Stromal cell of bone marrow (primary cell): ENCODE measurements at regions not wholly inside any gene's neighbourhood (a gene's known extent, or its start where the extent isn't known, plus 50 kb on each side); places are given as distances from the start of the nearest gene placed in this dataset.
"Not testable (repeated sequence)": the region's sequence is repeated elsewhere in the genome, so short reads cannot be mapped to it uniquely, and the experiment has no call there.

ENCODE experiments used
- DNase-seq: peaks from one replicate; pipeline ENCODE4 v3.0.0-alpha.2; 2012; ENCODE audit warnings: low read depth

DNA sequence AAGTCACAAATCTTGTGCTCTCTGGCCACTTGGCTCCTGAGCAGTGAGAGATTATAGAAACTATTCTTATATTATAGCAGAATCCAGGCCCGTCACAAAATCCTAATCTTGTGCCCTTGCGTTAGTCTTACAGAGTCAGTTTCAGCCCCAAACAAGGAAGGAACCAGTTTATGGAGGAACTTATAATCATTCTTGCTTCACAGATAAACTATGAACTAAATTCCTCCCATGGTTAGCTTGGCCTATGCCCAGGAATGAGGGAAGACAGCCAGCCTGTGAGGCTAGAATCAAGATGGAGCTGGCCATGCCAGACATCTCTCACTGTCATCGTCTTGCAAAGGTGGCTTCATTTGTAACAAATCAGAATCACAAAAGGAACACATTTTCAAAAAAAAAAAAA lies 199.7 kb upstream of the PITRM1 start:
- DNase-seq, result peak; percentile 38

DNA sequence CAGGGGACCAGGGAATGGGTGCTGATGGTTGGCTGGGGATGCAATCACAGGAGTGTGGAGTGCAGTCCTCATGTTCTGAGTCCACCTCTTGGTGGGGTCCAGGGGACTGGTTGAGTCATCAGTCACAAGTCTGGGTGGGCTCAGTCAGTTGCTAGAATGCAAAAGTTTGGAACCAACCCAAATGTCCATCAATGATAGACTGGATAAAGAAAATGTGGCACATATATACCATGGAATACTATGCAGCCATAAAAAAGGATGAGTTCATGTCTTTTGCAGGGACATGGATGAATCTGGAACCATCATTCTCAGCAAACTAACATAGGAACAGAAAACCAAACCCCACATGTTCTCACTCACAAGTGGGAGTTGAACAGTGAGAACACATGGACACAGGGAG lies 199.0 kb upstream of the PITRM1 start:
- not testable (repeated sequence) for DNase-seq

DNA sequence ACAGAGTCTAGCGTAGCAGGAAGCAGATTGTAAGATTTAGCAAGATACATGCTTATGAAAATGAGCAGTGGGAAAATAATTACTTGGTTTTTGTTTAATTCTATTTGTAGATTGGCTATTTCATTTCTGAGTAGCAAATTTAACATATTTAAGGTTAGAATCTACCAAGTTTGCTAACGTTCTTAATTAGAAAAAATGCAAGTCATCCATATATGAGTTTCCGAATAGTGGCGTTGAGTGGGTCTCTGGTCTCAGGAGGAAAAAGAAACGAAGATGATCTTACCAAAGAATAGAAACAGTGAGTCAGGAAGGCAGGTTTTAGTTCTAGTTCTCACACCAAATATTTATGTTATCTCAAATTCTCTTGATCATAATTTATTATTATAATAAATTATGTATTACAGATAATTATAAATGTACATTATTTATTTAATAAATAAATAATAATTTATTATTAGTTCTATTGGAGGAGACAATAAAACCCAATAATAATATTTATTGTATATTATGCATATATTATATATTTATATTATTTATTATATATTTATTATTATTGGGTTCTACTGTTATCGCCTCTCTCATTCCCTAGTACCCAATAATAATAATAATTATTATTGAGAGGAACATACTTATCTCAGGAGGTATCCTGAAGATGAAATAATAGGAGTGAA lies 194.3 kb upstream of the PITRM1 start:
- no peak for DNase-seq

DNA sequence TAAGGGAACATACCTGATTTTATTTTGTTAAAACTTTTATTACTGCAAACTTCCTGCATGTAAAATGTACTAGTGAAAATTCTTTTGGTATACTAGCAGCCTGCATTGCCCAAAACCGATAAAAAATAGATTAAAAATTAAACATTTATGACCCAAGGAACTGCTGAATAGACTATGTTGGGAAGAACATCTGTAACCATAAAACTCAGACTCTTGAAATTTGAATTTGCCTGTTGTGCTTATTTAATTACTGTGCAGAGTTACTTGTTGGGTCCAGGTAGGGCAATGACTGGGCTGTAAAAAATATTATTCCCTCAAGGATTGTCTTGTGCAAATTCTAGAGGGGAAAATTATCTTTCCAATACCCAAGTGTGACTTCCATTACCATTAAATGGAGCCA lies 193.5 kb upstream of the PITRM1 start:
- no peak for DNase-seq

DNA sequence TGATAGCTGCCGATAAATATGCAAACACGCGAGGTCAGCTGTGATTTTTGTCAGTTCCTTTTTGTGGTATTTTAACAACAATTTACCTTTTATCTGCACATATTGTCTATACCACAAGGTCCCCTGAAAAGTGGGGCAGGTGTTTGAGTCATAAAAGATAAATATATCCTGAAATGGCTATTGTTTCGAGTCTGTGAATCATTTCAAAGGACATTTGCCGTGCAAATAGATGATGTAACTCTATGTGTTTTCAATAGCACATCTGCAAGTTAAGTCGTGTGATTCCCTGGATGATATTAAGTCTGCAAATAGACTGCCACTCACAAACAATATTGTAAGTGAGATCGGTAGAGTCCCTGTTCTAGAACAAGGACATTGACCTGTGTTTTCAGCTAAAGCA lies 193.0 kb upstream of the PITRM1 start:
- no peak for DNase-seq

DNA sequence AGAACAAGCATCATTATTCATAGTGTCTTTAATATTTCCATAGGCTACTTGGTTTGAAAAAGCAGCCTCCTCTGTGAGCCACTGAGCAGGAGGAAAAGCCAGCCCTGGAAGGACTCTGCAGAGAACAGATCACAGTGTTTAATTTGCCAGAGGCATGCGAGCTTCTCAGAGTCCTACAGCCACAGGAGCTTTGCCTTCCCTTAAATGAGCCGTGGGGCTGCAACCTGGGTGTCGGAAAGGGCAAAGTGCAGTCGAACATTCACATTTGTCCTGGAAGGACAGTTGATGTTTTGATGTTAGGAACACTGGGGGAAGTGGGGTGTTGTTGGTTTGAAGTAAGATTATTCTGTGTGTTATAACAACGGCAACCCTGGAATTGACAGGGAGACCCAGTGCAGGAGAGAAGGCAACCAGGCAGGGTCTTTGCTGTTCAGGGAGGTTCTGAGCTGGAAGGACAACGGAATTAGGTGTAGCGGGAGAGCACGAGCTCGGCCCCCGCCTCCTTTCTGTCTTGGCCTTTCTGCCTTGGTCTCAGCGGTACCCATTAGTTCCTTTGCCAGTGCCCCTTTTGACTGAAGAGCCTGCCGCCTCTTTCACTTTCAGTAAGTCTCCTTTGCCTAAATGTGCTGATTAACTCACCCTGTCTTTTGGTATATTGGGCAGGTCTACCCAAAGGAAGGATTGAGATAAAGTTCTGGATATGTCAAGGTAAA lies 192.3 kb upstream of the PITRM1 start:
- no peak for DNase-seq

DNA sequence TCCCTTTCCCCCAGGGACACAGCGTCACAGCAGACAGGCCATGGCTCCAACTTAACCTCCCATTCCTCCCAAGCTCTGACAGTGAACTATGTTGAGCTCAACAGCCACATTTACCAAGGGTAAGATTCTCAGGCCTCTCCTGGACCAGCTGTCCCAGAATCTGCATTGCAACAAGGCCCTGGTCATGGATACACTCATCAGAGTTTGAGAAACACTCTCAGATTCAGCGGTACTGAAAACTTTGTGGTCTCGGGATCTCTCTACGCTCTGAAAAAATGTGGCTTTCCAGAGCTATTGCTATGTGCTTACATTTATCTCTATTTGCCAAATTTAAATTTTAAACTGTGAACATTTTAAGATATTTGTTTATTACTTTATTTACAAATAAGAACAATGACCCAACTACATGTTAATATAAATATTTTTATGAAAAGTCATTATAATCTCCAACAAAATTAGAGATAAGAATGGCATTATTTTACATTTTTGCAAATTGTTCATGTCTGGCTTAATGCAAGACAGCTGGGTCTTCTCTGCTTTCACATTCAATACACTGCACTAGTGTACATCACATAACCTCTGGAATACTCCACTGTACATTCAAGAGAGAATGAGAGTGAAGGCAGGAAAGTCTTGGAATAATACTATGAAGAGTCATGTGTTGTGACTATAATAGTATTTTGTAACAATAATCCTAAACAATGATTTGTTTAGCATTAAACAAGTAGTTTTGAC lies 190.9 kb upstream of the PITRM1 start:
- no peak for DNase-seq

DNA sequence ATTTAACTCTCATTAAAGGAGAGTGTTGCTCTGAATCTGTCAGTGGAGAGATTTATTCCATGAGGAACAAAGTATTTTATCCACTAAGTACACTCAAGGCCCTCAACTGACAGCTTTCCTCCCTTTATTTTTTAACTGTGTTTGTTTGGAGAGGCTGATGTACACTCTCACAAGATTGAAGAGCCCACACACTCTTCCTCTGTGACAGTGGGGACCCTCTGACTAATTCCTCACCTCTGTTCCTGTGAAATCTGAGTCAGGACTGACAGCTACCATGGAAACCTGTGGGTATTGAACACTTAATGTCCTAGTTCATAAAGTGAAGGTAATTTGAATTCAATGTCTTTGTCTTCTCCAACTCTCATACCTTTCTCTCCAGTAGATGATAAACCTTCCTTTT lies 189.8 kb upstream of the PITRM1 start:
- DNase-seq, result no peak

DNA sequence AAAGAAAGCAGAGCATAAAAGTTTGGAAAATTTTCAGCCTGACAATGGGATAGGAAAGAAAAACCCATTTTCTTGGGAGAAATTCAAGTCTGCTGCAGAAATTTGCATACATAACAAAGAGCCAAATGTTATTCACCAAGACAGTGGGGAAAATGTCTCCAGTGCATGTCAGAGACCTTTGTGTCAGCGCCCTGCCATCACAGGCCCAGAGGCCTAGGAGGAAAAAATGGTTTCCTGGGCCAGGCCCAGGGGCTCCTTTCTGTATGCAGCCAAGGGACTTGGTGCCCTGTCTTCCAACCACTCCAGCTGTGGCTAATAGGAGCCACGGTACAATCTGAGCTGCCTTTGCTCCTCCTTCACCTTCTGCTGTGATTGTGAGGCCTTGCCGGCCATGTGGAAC lies 189.1 kb upstream of the PITRM1 start:
- no peak for DNase-seq

DNA sequence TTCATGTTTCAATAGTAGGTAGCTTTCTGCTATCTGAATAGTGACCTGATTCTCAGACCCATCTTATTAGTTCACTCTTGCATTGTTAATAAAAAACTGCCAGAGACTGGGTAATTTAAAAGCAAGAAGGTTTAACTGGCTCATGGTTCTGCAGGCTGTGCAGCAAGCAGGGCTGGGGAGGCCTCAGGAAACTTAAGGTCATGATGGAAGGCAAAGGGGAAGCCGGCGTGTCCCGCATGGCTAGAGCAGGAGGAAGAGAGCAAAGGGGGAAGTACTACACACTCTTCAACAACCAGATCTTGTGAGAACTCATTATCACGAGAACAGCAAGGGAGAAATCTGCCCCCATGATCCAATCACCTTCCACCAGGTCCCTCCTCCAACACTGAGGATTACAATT lies 185.2 kb upstream of the PITRM1 start:
- DNase-seq, result no peak

DNA sequence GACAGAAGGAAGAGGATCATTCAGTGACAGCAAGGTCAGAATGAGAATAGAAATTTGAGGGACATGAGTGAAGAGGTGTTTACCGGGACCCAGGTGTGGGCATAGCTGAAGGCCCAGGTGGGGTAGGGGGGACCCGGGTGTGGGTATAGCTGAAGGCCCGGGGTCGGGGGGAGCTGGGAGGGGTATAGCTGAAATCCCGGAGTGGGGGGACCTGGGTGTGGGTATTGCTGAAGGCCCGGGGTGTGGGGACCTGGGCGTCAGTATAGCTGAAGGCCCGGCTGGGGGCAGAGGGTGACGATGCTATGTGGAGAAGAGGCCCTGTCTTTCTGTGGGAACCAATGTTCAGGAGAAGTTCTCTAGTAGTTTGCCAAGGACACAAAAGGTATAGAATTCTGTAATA lies 183.0 kb upstream of the PITRM1 start:
- DNase-seq, result no peak

DNA sequence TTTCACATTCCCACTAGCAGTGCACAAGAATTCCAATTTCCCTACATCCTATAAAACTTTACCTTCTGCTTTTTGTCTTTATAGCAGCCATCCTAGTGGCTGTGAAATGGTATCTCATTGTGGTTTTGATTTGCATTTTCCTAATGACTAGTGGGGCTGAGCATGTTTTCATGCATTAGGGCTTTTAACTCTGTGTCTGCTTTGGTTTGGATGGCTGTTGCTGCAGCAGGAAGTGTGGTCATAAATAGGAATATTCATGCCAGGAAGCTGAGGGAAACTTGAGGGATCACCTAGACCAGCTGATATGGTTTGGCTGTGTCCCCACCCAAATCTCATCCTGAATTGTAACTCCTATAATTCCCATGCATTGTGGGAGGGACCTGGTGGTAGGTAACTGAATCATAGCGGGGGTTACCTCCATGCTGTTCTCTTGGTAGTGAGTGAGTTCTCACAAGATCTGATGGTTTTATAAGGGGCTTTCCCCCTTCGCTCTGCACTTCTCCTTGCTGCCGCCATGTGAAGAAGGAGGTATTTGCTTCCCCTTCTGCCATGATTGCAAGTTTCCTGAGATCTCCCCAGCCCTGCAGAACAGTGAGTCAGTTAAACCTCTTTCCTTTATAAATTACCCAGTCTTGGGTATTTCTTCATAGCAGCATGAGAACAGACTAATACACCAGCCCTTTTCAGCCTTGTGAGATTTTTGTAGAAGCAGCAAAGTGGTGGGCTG lies 181.8 kb upstream of the PITRM1 start:
- no peak for DNase-seq

DNA sequence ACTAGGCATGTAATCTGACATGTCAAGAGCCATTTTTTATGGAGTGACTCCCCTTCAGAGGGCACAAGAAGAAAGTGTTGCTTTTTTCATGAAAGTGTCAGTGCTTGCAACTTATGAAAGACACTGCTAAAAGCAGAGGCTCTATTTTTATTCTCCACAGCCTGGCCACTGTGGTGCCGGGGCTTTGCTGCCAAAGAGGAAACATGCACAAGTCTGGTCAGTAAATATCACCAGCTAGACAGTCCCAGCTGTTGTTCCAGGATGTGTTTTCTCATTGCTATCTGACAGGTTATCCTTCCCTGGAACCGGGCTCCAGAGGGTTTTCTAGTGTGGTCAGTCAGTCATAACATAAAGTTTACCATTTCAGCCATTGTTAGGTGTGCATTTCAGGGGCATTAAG lies 180.7 kb upstream of the PITRM1 start:
- DNase-seq, result no peak

DNA sequence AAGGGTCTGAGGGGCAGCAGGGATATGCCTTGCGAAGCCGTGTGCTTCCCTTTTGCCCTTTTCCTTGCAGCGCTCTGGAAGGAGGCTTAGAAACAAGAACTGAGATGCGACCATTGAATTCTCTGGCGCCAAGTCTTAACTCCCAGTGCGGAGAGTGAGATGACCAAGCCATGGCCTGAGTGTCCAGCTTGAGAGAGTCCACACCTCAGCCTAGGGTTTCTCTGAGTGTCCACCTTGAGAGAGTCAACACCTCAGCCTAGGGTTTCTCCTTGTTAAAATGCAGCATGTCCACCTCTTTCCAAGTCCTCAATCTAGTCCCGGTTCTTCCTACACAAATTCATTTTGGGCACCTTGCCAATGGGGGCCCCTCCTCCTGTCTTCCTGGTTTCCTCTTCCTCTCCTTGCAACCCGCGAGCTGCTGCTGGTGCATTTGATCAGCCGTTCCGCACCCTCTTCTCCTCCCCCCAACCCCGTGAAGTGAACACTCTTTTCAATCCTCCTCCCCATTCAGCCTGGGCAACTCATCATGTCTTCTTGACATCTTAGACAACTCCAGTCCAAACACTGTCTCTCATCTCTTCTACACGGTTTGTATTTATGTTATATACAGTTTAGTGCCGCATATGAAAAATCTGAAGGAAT lies 178.2 kb upstream of the PITRM1 start:
- DNase-seq, result no peak

DNA sequence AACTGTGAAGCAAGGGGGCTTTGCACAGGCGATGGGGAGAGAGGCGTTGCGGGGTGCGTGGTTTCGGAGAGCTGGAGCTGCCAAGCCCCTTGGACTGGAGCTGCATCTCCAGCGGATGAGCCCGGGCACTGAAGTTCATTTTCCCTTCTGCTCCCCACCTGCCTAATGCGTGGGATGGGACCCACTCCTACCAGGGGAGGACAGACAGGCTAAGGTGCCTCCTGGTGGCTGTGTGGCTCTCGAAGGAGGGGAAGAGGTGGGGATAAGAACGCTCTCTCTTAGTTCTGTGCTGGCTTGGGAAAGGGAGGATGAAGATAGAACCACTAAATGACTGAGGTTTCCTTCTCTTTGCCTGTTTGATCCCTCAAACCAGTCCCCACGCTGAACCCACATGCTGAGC lies 177.6 kb upstream of the PITRM1 start:
- no peak for DNase-seq

DNA sequence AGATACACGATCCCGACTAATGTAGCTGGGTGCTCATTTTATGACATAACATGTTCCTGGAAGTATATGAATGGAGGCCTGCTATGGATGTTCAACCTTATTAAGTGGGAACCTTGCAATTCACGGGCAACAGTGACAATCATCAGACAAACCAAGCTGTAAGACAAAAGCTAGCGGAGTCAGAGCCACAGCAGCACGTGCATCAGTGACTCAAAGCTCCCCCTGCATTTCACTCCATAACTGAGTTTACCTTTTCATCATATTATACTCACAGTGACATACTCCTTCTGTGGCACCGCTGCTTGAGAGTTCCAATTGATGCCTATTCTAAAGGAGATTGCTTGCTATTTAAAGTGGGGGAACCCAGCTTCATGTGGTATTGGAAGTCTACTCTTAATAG lies 176.0 kb upstream of the PITRM1 start:
- no peak for DNase-seq

DNA sequence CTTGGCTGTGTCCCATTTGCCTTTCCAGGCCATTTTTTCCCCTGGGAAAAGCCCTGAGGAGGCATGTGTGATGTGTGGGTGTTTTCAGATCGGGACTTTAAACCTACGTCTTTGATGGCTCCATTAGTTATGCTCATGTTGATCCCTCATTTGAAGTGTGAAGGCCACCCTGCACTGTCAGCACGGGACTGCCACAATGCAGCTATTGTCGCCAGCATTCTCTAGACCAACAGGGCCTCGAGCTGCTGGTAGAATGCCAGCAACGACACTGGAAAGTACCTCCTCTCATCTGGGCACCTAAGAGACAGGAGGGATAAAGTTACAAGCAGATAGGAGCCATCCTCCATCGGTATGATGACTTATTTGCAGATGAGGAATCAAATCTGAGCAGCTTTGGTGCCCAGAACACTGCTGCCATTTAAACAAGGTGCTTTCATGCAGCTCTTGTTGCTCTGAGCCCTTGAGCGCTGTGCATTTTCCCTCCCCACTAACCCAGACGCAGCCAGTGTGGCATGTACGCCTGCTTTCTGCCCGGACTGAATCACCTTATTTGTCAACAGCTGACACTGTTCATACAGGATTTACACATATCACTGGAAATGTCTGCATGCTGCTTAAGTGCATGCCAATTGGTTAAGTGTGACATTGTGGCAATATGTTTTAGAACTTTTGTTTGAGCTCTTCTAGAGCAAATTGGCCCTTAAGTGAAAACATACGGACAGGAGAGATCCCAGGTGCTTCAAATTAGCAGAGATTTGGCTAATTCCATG lies 175.0 kb upstream of the PITRM1 start:
- no peak for DNase-seq

DNA sequence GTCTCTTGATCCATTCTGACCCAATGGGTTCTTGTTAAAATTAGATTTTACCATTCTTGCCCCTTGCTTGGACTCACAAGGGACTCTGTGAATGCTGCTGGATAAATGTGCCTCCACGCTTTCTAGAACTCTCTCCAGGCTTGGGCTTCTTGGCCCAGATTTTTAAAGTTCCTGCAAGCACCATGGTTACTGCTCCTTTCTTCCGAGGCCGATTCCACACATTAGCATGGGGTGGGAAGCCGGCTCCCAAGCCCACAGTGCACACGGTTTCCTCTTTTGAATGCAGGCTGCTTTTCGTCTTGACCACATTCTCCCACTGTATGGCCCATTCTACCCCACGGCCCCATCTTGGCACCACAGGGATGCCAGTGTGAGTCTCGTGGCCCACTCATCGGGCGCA lies 174.3 kb upstream of the PITRM1 start:
- no peak for DNase-seq

DNA sequence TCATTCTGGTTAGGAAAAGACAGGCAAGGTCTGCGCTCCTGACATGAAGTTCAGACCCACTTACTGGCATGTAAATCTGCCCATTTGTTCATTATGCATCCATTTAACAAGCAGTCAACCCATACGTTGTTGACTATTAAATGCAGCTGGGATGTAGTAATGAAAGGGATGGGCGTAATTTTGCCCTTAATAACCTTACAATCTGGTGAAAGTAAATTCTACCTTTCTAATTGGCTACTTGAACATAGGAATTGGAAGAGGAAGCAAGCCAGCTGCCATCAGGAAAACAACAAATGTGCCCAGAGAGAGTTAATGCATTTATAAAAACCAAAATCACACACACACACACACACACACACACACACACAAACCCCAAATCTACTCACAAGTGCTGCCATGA lies 170.2 kb upstream of the PITRM1 start:
- DNase-seq, result no peak

DNA sequence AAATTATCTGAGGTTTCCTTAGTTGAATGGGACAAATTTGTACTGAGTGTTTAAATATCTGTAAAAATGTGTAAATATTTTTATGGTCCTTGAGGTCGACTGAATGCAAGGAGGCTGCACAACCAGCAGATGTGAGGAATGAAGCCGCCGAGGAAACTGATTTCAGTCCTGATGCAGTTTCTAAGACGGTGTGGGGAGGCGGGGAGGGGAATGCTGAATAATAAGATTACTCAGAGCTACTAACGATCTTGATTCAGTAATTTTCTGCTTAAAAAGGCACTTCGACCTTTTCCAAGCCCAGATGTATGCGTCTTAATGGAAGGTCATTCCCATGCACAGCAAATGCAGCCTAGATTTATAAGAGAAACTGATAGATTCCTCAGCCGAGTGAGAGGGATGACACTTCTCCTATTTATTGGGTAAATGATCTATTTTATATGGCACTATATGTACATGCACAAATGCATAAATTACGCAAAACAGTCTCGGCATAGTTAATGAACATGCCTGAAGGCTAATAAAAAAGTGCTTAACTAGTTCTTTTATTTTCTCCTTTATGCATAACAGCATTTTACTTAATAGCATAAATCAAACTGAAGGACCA lies 167.6 kb upstream of the PITRM1 start:
- no peak for DNase-seq

DNA sequence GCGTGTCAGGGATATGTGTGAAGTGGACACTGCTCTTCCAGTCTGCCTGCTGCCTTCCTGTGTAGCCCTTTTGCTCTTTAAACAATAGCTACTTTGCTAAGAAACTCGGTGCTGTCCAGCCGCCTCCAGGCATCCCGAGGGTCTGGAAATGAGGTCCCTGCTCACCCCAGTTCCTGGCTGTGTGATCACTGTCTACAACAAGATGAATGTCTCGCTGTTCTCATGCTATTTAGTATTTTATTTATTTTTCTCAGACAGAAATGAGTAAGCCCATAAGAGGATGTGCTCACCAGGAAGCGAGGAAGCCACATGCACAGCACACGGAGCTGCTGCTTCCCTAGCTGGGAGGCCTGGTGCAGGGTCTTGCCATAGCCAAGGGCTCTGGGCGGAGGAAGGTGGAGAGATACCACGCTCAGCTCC lies 167.0 kb upstream of the PITRM1 start:
- no peak for DNase-seq
